DOHH2 (cell line): ENCODE measurements at regions not wholly inside any gene's neighbourhood (a gene's known extent, or its start where the extent isn't known, plus 50 kb on each side); places are given as distances from the start of the nearest gene placed in this dataset.

Source experiments
- EZH2phosphoT487 ChIP-seq: fragments of 200-600 bp; sonication (generic); IDR thresholded peaks from 2 replicates; pipeline ENCODE4 v1.6.1; 2017; ENCODE audit warnings: borderline replicate concordance, mild to moderate bottlenecking, antibody characterized with exemption, low read length, moderate library complexity, mixed read lengths
- TF ChIP-seq, protein P1 (sequence below): fragments of 200-600 bp; sonication (generic); IDR thresholded peaks from one replicate; pipeline ENCODE4 v1.5.1; 2014; ENCODE audit warnings: antibody characterized with exemption, mild to moderate bottlenecking, low read depth, low read length; ENCODE audit not compliant: poor library complexity, severe bottlenecking

- TF ChIP-seq, protein P1, sequence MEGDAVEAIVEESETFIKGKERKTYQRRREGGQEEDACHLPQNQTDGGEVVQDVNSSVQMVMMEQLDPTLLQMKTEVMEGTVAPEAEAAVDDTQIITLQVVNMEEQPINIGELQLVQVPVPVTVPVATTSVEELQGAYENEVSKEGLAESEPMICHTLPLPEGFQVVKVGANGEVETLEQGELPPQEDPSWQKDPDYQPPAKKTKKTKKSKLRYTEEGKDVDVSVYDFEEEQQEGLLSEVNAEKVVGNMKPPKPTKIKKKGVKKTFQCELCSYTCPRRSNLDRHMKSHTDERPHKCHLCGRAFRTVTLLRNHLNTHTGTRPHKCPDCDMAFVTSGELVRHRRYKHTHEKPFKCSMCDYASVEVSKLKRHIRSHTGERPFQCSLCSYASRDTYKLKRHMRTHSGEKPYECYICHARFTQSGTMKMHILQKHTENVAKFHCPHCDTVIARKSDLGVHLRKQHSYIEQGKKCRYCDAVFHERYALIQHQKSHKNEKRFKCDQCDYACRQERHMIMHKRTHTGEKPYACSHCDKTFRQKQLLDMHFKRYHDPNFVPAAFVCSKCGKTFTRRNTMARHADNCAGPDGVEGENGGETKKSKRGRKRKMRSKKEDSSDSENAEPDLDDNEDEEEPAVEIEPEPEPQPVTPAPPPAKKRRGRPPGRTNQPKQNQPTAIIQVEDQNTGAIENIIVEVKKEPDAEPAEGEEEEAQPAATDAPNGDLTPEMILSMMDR, result no peak
- no peak for TF ChIP-seq EZH2phosphoT487
These were observed 177.8 kb downstream of the KLF13 start for GRCh38 chr15:31504462-31504839.
